Tibial artery (tissue), 4 donors: ENCODE measurements at regions not wholly inside any gene's neighbourhood (a gene's known extent, or its start where the extent isn't known, plus 50 kb on each side); places are given as distances from the start of the nearest gene placed in this dataset.

ENCODE experiments used
- DNase-seq, 2 donors: peaks; one replicate each; pipeline ENCODE4 v3.0.0-alpha.2; 2019
- H3K27ac ChIP-seq, 2 donors: fragments of 200-600 bp; sonication (generic) in 1 of 2; 1 replicate in 1 of 2; 2 replicates in 1 of 2; pipeline ENCODE4 v1.5.1; 2018 to 2019; ENCODE audit warnings: mild to moderate bottlenecking in 1 of 2
- H3K27me3 ChIP-seq, 2 donors: fragments of 200-600 bp; sonication (generic) in 1 of 2; one replicate each; pipeline versions ENCODE4 v1.5.1 to v1.6.0; 2016 to 2019
- H3K36me3 ChIP-seq, 3 donors: fragments of 200-600 bp; sonication (generic) in 2 of 3; one replicate each; pipeline ENCODE4 v1.5.1; 2016 to 2019; ENCODE audit warnings: mild to moderate bottlenecking in 2 of 3
- H3K4me1 ChIP-seq, 4 donors: fragments of 200-600 bp; sonication (generic) in 2 of 4; 1 replicate in 3 of 4; 2 replicates in 1 of 4; pipeline ENCODE4 v1.5.1; 2016 to 2019
- H3K4me3 ChIP-seq, 2 donors: fragments of 200-600 bp; sonication (generic) in 1 of 2; 1 replicate in 1 of 2; 2 replicates in 1 of 2; pipeline ENCODE4 v1.5.1; 2018 to 2019; ENCODE audit warnings: mild to moderate bottlenecking in 2 of 2
- H3K9me3 ChIP-seq, 3 donors: fragments of 200-600 bp; sonication (generic) in 1 of 3; one replicate each; pipeline ENCODE4 v1.5.1; 2016 to 2019
- CTCF ChIP-seq, 2 experiments: fragments of 200-600 bp in 1 of 2; fragments of 450-650 bp in 1 of 2; IDR thresholded peaks; one replicate each; pipeline ENCODE4 v1.5.1; 2017 to 2019; ENCODE audit warnings: antibody characterized with exemption in 2 of 2, mild to moderate bottlenecking in 1 of 2, moderate library complexity in 1 of 2
- intact Hi-C: fragments of 100-400 bp; cut with DNase I; formaldehyde crosslinking; loops from one replicate; pipeline ENCODE4 v1.15.0; 2023; ENCODE audit warnings: low total_unique reads

GRCh38 chr6:164124986-164125385 lies 710.5 kb downstream of the QKI start:
- Histone ChIP-seq H3K4me3 (no peak overlapping the region), H3K36me3 (no peaks in the 10 kb centered on the region), H3K9me3 (no peaks in the 10 kb centered on the region), H3K27me3 (no peaks in the 10 kb centered on the region), H3K27ac (no peak overlapping the region), H3K4me1 (no peaks in the 10 kb centered on the region)
- intact Hi-C loops: no loop called here
- TF ChIP-seq CTCF (IDR thresholded peaks at IDR 0.05): no peak
- DNase-seq: no peak

- Histone ChIP-seq H3K4me1 (no peaks in the 10 kb centered on the region), H3K27me3 (no peaks in the 10 kb centered on the region), H3K4me3 (no peak overlapping the region), H3K9me3 (no peaks in the 10 kb centered on the region), H3K27ac (no peak overlapping the region), H3K36me3 (no peaks in the 10 kb centered on the region)
- no peak for TF ChIP-seq CTCF (IDR thresholded peaks at IDR 0.05)
- intact Hi-C loops: no loop called here
- no peak for DNase-seq
Observed at GRCh38 chr6:164124473-164124872, 710.0 kb downstream of the QKI start.

- H3K4me3 ChIP-seq: no peak overlapping the region
- no peak overlapping the region for H3K27ac ChIP-seq
- no peaks in the 10 kb centered on the region for H3K4me1 ChIP-seq
- intact Hi-C loops: no loop called here
- no peaks in the 10 kb centered on the region for H3K9me3 ChIP-seq
- no peaks in the 10 kb centered on the region for H3K36me3 ChIP-seq
- DNase-seq: no peak
- TF ChIP-seq CTCF (IDR thresholded peaks at IDR 0.05): no peak
- no peaks in the 10 kb centered on the region for H3K27me3 ChIP-seq
Observed at GRCh38 chr6:164122109-164122508, 707.6 kb downstream of the QKI start.

- Histone ChIP-seq H3K4me1 (no peaks in the 10 kb centered on the region), H3K4me3 (no peak overlapping the region), H3K27ac (no peak overlapping the region), H3K27me3 (no peaks in the 10 kb centered on the region), H3K36me3 (no peaks in the 10 kb centered on the region), H3K9me3 (no peaks in the 10 kb centered on the region)
- DNase-seq: no peak
- no peak for TF ChIP-seq CTCF (IDR thresholded peaks at IDR 0.05)
- intact Hi-C loops: no loop called here
Observed at GRCh38 chr6:164121527-164121926, 707.0 kb downstream of the QKI start.

- no peak for DNase-seq
- Histone ChIP-seq H3K27ac (no peak overlapping the region), H3K9me3 (no peaks in the 10 kb centered on the region), H3K27me3 (no peaks in the 10 kb centered on the region), H3K4me3 (no peak overlapping the region), H3K4me1 (peaks cover 0 to 6% (median under 1%) of the 10 kb centered on the region in 4 donors), H3K36me3 (no peaks in the 10 kb centered on the region)
- intact Hi-C loops: no loop called here
- TF ChIP-seq CTCF (IDR thresholded peaks at IDR 0.05): no peak
Observed at GRCh38 chr6:164114651-164115050, 700.1 kb downstream of the QKI start.

- no peaks in the 10 kb centered on the region for H3K36me3 ChIP-seq
- H3K4me1 ChIP-seq: peaks cover 0 to 12% (median 3%) of the 10 kb centered on the region in 4 donors
- no peak for DNase-seq
- H3K4me3 ChIP-seq: no peak overlapping the region
- no peaks in the 10 kb centered on the region for H3K27me3 ChIP-seq
- intact Hi-C loops: no loop called here
- H3K27ac ChIP-seq: no peak overlapping the region
- TF ChIP-seq CTCF (IDR thresholded peaks at IDR 0.05): no peak
- H3K9me3 ChIP-seq: no peaks in the 10 kb centered on the region
Observed at GRCh38 chr6:164114051-164114450, 699.5 kb downstream of the QKI start.
